Lung (tissue), 11 donors: ENCODE measurements at regions not wholly inside any gene's neighbourhood (a gene's known extent, or its start where the extent isn't known, plus 50 kb on each side); places are given as distances from the start of the nearest gene placed in this dataset.

Experiments
- ATAC-seq: fragments of 200-7000 bp; cut with Tn5 transposase; one replicate; pipeline ENCODE4 v1.9.1; 2020; ENCODE audit warnings: moderate number of reproducible peaks; ENCODE audit not compliant: insufficient read depth, low FRiP score
- DNase-seq, 3 donors: peaks; one replicate each; pipeline ENCODE4 v3.0.0-alpha.2; 2013 to 2017
- H3K27ac ChIP-seq, 2 donors: one replicate each; pipeline ENCODE4 v1.5.1; 2013; ENCODE audit warnings: mild to moderate bottlenecking in 2 of 2, moderate library complexity in 2 of 2, control low read depth in 1 of 2, inconsistent platforms in 1 of 2, low read depth in 1 of 2, low read length in 1 of 2
- H3K27me3 ChIP-seq, 3 donors: one replicate each; pipeline ENCODE4 v1.5.1; 2013; ENCODE audit warnings: low read length in 2 of 3; ENCODE audit not compliant: control insufficient read depth in 3 of 3, insufficient read depth in 3 of 3
- H3K36me3 ChIP-seq, 4 donors: one replicate each; pipeline ENCODE4 v1.5.1; 2013; ENCODE audit warnings: low read length in 4 of 4, mild to moderate bottlenecking in 1 of 4, moderate library complexity in 1 of 4; ENCODE audit not compliant: control insufficient read depth in 4 of 4, insufficient read depth in 4 of 4
- H3K4me1 ChIP-seq, 5 donors: one replicate each; pipeline ENCODE4 v1.5.1; 2013; ENCODE audit warnings: low read length in 5 of 5, mild to moderate bottlenecking in 2 of 5, moderate library complexity in 1 of 5; ENCODE audit not compliant: control insufficient read depth in 5 of 5, insufficient read depth in 5 of 5
- H3K4me3 ChIP-seq: one replicate; pipeline ENCODE4 v1.5.1; 2013; ENCODE audit warnings: mild to moderate bottlenecking, control low read depth, moderate library complexity
- H3K9ac ChIP-seq, 2 donors: one replicate each; pipeline ENCODE4 v1.5.1; 2013; ENCODE audit warnings: low read length in 2 of 2, control low read depth in 1 of 2; ENCODE audit not compliant: insufficient read depth in 1 of 2
- H3K9me3 ChIP-seq, 4 donors: one replicate each; pipeline ENCODE4 v1.5.1; 2013; ENCODE audit warnings: low read length in 3 of 4, mild to moderate bottlenecking in 1 of 4, moderate library complexity in 1 of 4; ENCODE audit not compliant: control insufficient read depth in 4 of 4, insufficient read depth in 3 of 4
- CTCF ChIP-seq: IDR thresholded peaks from 2 replicates; pipeline ENCODE4 v1.5.1; 2012; ENCODE audit warnings: mild to moderate bottlenecking; ENCODE audit errors: control extremely low read depth, extremely low read depth
- WGBS, 2 donors: extraction: QIAGEN DNeasy Blood & Tissue Kit; methylation state at CpG; one replicate each; pipeline ENCODE4 v1.1.7; 2013; 5-methylcytosine and 5-hydroxymethylcytosine counted together
- donor health status: control.
- donor health status: control.
- donor health status: Bipolar disorder and iron deficiency.
- donor health status: healthy.
- donor health status: DM: yes; HTN: yes; CAD: no.

GRCh38 chr4:22901631-22902030 lies 208.9 kb downstream of the GBA3 start:
- DNase-seq (peak in 1 of 3 donors; percentile 8), ATAC-seq (no peak)
- no peak for TF ChIP-seq CTCF
- Histone ChIP-seq H3K9me3 (no peaks in the 10 kb centered on the region), H3K4me3 (no peak overlapping the region), H3K36me3 (no peaks in the 10 kb centered on the region), H3K4me1 (peaks cover 0 to 14% (median 4%) of the 10 kb centered on the region in 5 donors), H3K9ac (no peak overlapping the region), H3K27ac (no peak overlapping the region), H3K27me3 (no peaks in the 10 kb centered on the region)
- 53 to 72% methylated on average over 1 of the region's 1 CpG for WGBS, 2 donors

GRCh38 chr4:22900876-22901275 lies 208.1 kb downstream of the GBA3 start:
- no peak for TF ChIP-seq CTCF
- 71 to 83% methylated on average over 2 of the region's 2 CpGs for WGBS, 2 donors
- peak; percentile 21 to 55 (median 45) for DNase-seq

GRCh38 chr4:22897520-22898108 lies 204.9 kb downstream of the GBA3 start:
- no peak overlapping the region for H3K27ac ChIP-seq
- peak; percentile 41 to 57 (median 46) for DNase-seq
- WGBS, 2 donors = 50 to 53% methylated on average over 6 of the region's 6 CpGs
- peaks cover 0 to 14% (median 1%) of the 10 kb centered on the region in 5 donors for H3K4me1 ChIP-seq
- no peak overlapping the region for H3K4me3 ChIP-seq
- H3K27me3 ChIP-seq = no peaks in the 10 kb centered on the region
- H3K36me3 ChIP-seq = no peaks in the 10 kb centered on the region
- ATAC-seq = peak; percentile 48
- no peak overlapping the region for H3K9ac ChIP-seq
- TF ChIP-seq CTCF = no peak
- peaks cover 0 to 2% (median 0%) of the 10 kb centered on the region in 4 donors for H3K9me3 ChIP-seq

More at GRCh38 chr4:22900876-22901275, 208.1 kb downstream of the GBA3 start:
- Histone ChIP-seq H3K27me3 (no peaks in the 10 kb centered on the region), H3K27ac (no peak overlapping the region), H3K9ac (no peak overlapping the region), H3K36me3 (no peaks in the 10 kb centered on the region), H3K4me3 (no peak overlapping the region), H3K4me1 (peaks cover 0 to 14% (median 1%) of the 10 kb centered on the region in 5 donors), H3K9me3 (no peaks in the 10 kb centered on the region)
- no peak for ATAC-seq

- 58 to 79% methylated on average over 1 of the region's 1 CpG for WGBS, 2 donors
- DNase-seq (peak in 1 of 3 donors; percentile 1), ATAC-seq (no peak)
- Histone ChIP-seq H3K4me3 (no peak overlapping the region), H3K27me3 (no peaks in the 10 kb centered on the region), H3K27ac (no peak overlapping the region), H3K36me3 (no peaks in the 10 kb centered on the region), H3K4me1 (peaks cover 0 to 5% (median 0%) of the 10 kb centered on the region in 5 donors), H3K9ac (no peak overlapping the region), H3K9me3 (peaks cover 0 to 5% (median 0%) of the 10 kb centered on the region in 4 donors)
- TF ChIP-seq CTCF = no peak
These were observed 202.7 kb downstream of the GBA3 start for GRCh38 chr4:22895482-22895881.
